ENCODE measurements at regions not wholly inside any gene's neighbourhood (a gene's known extent, or its start where the extent isn't known, plus 50 kb on each side); places are given as distances from the start of the nearest gene placed in this dataset.

- no peak for TF ChIP-seq CTCF (IDR thresholded peaks at IDR 0.05)
- TF ChIP-seq POLR2A (IDR thresholded peaks at IDR 0.05) = no peak
These were observed 84.3 kb downstream of the GATA6 start for GRCh38 chr18:22253676-22254075.

All from esophagus squamous epithelium (tissue), 4 donors.